HEK293T (cell line): ENCODE measurements at regions not wholly inside any gene's neighbourhood (a gene's known extent, or its start where the extent isn't known, plus 50 kb on each side); places are given as distances from the start of the nearest gene placed in this dataset.

ENCODE experiments used
- CTCF ChIA-PET: fragments of 350-600 bp; formaldehyde crosslinking; extraction: SDS; loops from one replicate; lab custom pipeline; 2021; ENCODE audit warnings: antibody characterized with exemption, inconsistent platforms; lab: Yijun Ruan, JAX
- POLR2A ChIA-PET: fragments of 350-600 bp; formaldehyde crosslinking; extraction: SDS; loops from one replicate; lab custom pipeline; 2020; ENCODE audit warnings: antibody characterized with exemption, inconsistent platforms; lab: Yijun Ruan, JAX
- DNase-seq: peaks from one replicate; pipeline ENCODE4 v3.0.0; 2012; ENCODE audit warnings: mixed read lengths; ENCODE audit errors: extremely low spot score
- ARNT ChIP-seq: fragments of 450-650 bp; IDR thresholded peaks from 2 replicates; pipeline ENCODE4 v1.6.1; 2017; ENCODE audit warnings: mild to moderate bottlenecking
- BHLHE40 ChIP-seq: fragments of 450-650 bp; IDR thresholded peaks from 2 replicates; pipeline ENCODE4 v1.6.1; 2016; ENCODE audit warnings: mild to moderate bottlenecking, moderate library complexity, borderline replicate concordance
- CTBP1 ChIP-seq: fragments of 450-650 bp; IDR thresholded peaks from 2 replicates; pipeline ENCODE4 v1.6.1; 2016; ENCODE audit warnings: borderline replicate concordance
- ELF4 ChIP-seq: fragments of 450-650 bp; IDR thresholded peaks from 2 replicates; pipeline ENCODE4 v1.6.1; 2017; ENCODE audit warnings: antibody characterized with exemption
- FOXA1 ChIP-seq: fragments of 450-650 bp; IDR thresholded peaks from 2 replicates; pipeline ENCODE4 v1.6.1; 2016; ENCODE audit warnings: mild to moderate bottlenecking
- FOXK2 ChIP-seq: fragments of 450-650 bp; IDR thresholded peaks from 2 replicates; pipeline ENCODE4 v1.6.1; 2016; ENCODE audit warnings: mild to moderate bottlenecking
- FOXM1 ChIP-seq: fragments of 450-650 bp; IDR thresholded peaks from 2 replicates; pipeline ENCODE4 v1.6.1; 2017; ENCODE audit warnings: mild to moderate bottlenecking, borderline replicate concordance
- HDGF ChIP-seq: fragments of 450-650 bp; IDR thresholded peaks from 2 replicates; pipeline ENCODE4 v1.6.1; 2017; ENCODE audit warnings: antibody characterized with exemption, borderline replicate concordance
- L3MBTL2 ChIP-seq: fragments of 450-650 bp; conservative IDR thresholded peaks from 2 replicates; pipeline ENCODE4 v1.6.1; 2016; ENCODE audit warnings: mild to moderate bottlenecking
- LEF1 ChIP-seq: fragments of 450-650 bp; IDR thresholded peaks from 2 replicates; pipeline ENCODE4 v1.6.1; 2017; ENCODE audit warnings: mild to moderate bottlenecking, borderline replicate concordance
- NFRKB ChIP-seq: fragments of 450-650 bp; IDR thresholded peaks from 2 replicates; pipeline ENCODE4 v1.6.1; 2016; ENCODE audit warnings: mild to moderate bottlenecking, moderate library complexity
- PKNOX1 ChIP-seq: fragments of 450-650 bp; IDR thresholded peaks from 2 replicates; pipeline ENCODE4 v1.6.1; 2016
- SP1 ChIP-seq: fragments of 450-650 bp; IDR thresholded peaks from 2 replicates; pipeline ENCODE4 v1.6.1; 2017
- SUZ12 ChIP-seq: fragments of 450-650 bp; IDR thresholded peaks from 2 replicates; pipeline ENCODE4 v1.6.1; 2016; ENCODE audit warnings: mild to moderate bottlenecking
- TARDBP ChIP-seq: fragments of 450-650 bp; IDR thresholded peaks from 2 replicates; pipeline ENCODE4 v1.6.1; 2016
- ZNF384 ChIP-seq: fragments of 450-650 bp; IDR thresholded peaks from 2 replicates; pipeline ENCODE4 v1.6.1; 2016

GRCh38 chr3:35215525-35216500 is 423.5 kb upstream of the ARPP21 start:
- ChIA-PET POLR2A (no interaction called here), CTCF (no interaction called here)
- TF ChIP-seq PKNOX1 (no peak), ARNT (no peak)
- no peak for DNase-seq

- no peak for DNase-seq
- ChIA-PET POLR2A (no interaction called here), CTCF (no interaction called here)
- TF ChIP-seq TARDBP, result no peak
- no peak for TF ChIP-seq ARNT
- TF ChIP-seq FOXM1, result no peak
- no peak for TF ChIP-seq NFRKB
- no peak for TF ChIP-seq FOXK2
- TF ChIP-seq FOXA1, result no peak
- TF ChIP-seq SP1, result no peak
These were observed 422.6 kb upstream of the ARPP21 start for GRCh38 chr3:35216501-35217266.

GRCh38 chr3:35223632-35224394 is 415.5 kb upstream of the ARPP21 start:
- ChIA-PET CTCF (no interaction called here), POLR2A (no interaction called here)
- no peak for DNase-seq
- no peak for TF ChIP-seq NFRKB
- no peak for TF ChIP-seq FOXM1
- no peak for TF ChIP-seq ELF4
- no peak for TF ChIP-seq BHLHE40
- TF ChIP-seq ZNF384, result no peak
- TF ChIP-seq LEF1, result no peak
- TF ChIP-seq FOXK2, result no peak
- no peak for TF ChIP-seq FOXA1
- TF ChIP-seq HDGF, result no peak
- no peak for TF ChIP-seq PKNOX1
- no peak for TF ChIP-seq TARDBP

- no peak for DNase-seq
- POLR2A ChIA-PET, result no interaction called here
- CTCF ChIA-PET, result no interaction called here
- TF ChIP-seq ARNT (no peak), BHLHE40 (no peak), PKNOX1 (no peak), FOXA1 (no peak), SP1 (no peak), FOXK2 (no peak), CTBP1 (no peak), ZNF384 (no peak), NFRKB (no peak), HDGF (no peak), ELF4 (no peak), LEF1 (no peak), L3MBTL2 (no peak), SUZ12 (no peak), TARDBP (no peak), FOXM1 (no peak)
These were observed 414.6 kb upstream of the ARPP21 start for GRCh38 chr3:35224565-35225295.

- CTCF ChIA-PET, result no interaction called here
- no peak for TF ChIP-seq LEF1
- no peak for TF ChIP-seq ZNF384
- TF ChIP-seq FOXM1, result no peak
- TF ChIP-seq SUZ12, result no peak
- no peak for TF ChIP-seq ELF4
- no peak for TF ChIP-seq SP1
- TF ChIP-seq FOXK2, result no peak
- no peak for TF ChIP-seq PKNOX1
- no peak for TF ChIP-seq CTBP1
- no peak for TF ChIP-seq ARNT
- no peak for TF ChIP-seq NFRKB
- no peak for TF ChIP-seq L3MBTL2
- no peak for TF ChIP-seq HDGF
- no peak for TF ChIP-seq TARDBP
- no peak for TF ChIP-seq BHLHE40
- TF ChIP-seq FOXA1, result no peak
- POLR2A ChIA-PET, result no interaction called here
- DNase-seq, result no peak
These were observed 398.1 kb upstream of the ARPP21 start for GRCh38 chr3:35241236-35241635.
